BE2C (cell line): ENCODE measurements at regions not wholly inside any gene's neighbourhood (a gene's known extent, or its start where the extent isn't known, plus 50 kb on each side); places are given as distances from the start of the nearest gene placed in this dataset.

Experiments
- DNase-seq: peaks from one replicate; pipeline ENCODE4 v3.0.0-alpha.2; 2020
- H3K27me3 ChIP-seq: fragments of 250-450 bp; sonication (Bioruptor Pico); 2 replicates; pipeline ENCODE4 v1.5.1; 2020; ENCODE audit warnings: mild to moderate bottlenecking
- H3K36me3 ChIP-seq: fragments of 250-450 bp; sonication (Bioruptor Pico); 2 replicates; pipeline ENCODE4 v1.5.1; 2020; ENCODE audit warnings: mild to moderate bottlenecking
- H3K4me1 ChIP-seq: fragments of 250-450 bp; sonication (Bioruptor Pico); 2 replicates; pipeline ENCODE4 v1.5.1; 2020
- H3K4me3 ChIP-seq: 2 replicates; pipeline ENCODE4 v1.5.1; 2011; ENCODE audit warnings: low read depth, low read length
- H3K9me3 ChIP-seq: fragments of 250-450 bp; sonication (Bioruptor Pico); 2 replicates; pipeline ENCODE4 v1.5.1; 2020
- CTCF ChIP-seq: IDR thresholded peaks from 2 replicates; pipeline ENCODE4 v1.5.1; 2012; ENCODE audit warnings: mild to moderate bottlenecking, low read depth, low read length

- Histone ChIP-seq H3K36me3 (no peaks in the 10 kb centered on the region), H3K9me3 (no peaks in the 10 kb centered on the region), H3K4me3 (no peak overlapping the region), H3K27me3 (no peaks in the 10 kb centered on the region), H3K4me1 (no peaks in the 10 kb centered on the region)
- no peak for DNase-seq
- no peak for TF ChIP-seq CTCF
These were observed 77.5 kb upstream of the PDE7B start for GRCh38 chr6:135774006-135774405.

GRCh38 chr6:135779213-135779612 is 72.3 kb upstream of the PDE7B start:
- Histone ChIP-seq H3K4me1 (peaks cover 4% of the 10 kb centered on the region), H3K9me3 (no peaks in the 10 kb centered on the region), H3K4me3 (no peak overlapping the region), H3K36me3 (no peaks in the 10 kb centered on the region), H3K27me3 (no peaks in the 10 kb centered on the region)
- no peak for TF ChIP-seq CTCF
- no peak for DNase-seq

- H3K27me3 ChIP-seq = no peaks in the 10 kb centered on the region
- no peak for DNase-seq
These were observed 71.2 kb upstream of the PDE7B start for GRCh38 chr6:135780326-135780725.

GRCh38 chr6:135782546-135782945 is 69.0 kb upstream of the PDE7B start:
- Histone ChIP-seq H3K9me3 (no peaks in the 10 kb centered on the region), H3K4me3 (no peak overlapping the region), H3K36me3 (no peaks in the 10 kb centered on the region), H3K4me1 (peaks cover 4% of the 10 kb centered on the region), H3K27me3 (no peaks in the 10 kb centered on the region)
- no peak for TF ChIP-seq CTCF
- DNase-seq = no peak

More at GRCh38 chr6:135780326-135780725, 71.2 kb upstream of the PDE7B start:
- Histone ChIP-seq H3K4me1 (peaks cover 4% of the 10 kb centered on the region), H3K36me3 (no peaks in the 10 kb centered on the region), H3K4me3 (no peak overlapping the region), H3K9me3 (no peaks in the 10 kb centered on the region)
- TF ChIP-seq CTCF = no peak

- Histone ChIP-seq H3K9me3 (no peaks in the 10 kb centered on the region), H3K4me3 (no peak overlapping the region), H3K36me3 (no peaks in the 10 kb centered on the region), H3K4me1 (peaks cover 4% of the 10 kb centered on the region), H3K27me3 (no peaks in the 10 kb centered on the region)
- no peak for TF ChIP-seq CTCF
- DNase-seq = no peak
These were observed 67.0 kb upstream of the PDE7B start for GRCh38 chr6:135784507-135784906.

- Histone ChIP-seq H3K4me3 (no peak overlapping the region), H3K27me3 (no peaks in the 10 kb centered on the region), H3K4me1 (no peaks in the 10 kb centered on the region; the same call in none of the 2 replicates), H3K9me3 (no peaks in the 10 kb centered on the region), H3K36me3 (no peaks in the 10 kb centered on the region)
- DNase-seq = no peak
- TF ChIP-seq CTCF = no peak
These were observed 62.0 kb upstream of the PDE7B start for GRCh38 chr6:135789375-135790050.
